DND-41 (cell line): ENCODE measurements at regions not wholly inside any gene's neighbourhood (a gene's known extent, or its start where the extent isn't known, plus 50 kb on each side); places are given as distances from the start of the nearest gene placed in this dataset.

ENCODE experiments used
- CTCF ChIP-seq: IDR thresholded peaks from 2 replicates; pipeline ENCODE4 v1.5.1; 2012; ENCODE audit warnings: borderline replicate concordance, low read length, moderate library complexity, mild to moderate bottlenecking; ENCODE audit not compliant: poor library complexity, severe bottlenecking; ENCODE audit errors: extremely low read depth
- EZH2 ChIP-seq: IDR thresholded peaks from 3 replicates; pipeline ENCODE4 v1.6.1; 2012; ENCODE audit warnings: borderline replicate concordance, low read depth, mild to moderate bottlenecking, moderate library complexity, low read length, inconsistent platforms; ENCODE audit not compliant: severe bottlenecking

DNA sequence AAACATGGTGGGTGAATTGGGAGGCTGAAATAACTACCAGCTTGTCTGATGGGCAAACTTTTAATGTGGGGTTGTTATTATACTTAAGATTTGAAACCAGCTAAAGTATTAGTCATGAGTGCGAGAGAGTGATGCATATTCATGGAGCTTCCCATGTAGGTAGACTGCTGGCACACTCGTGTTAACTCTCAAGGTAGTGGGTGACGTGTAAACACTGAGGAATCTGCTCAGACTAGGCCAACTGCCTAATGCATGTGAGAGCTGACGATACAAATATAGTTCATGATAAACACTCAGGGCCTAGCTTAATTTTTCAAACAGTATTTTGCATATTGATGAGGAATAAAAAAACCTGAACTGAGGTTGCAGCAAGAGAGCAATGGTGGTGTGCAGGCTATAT is 1165.7 kb upstream of the PIK3C3 start:
- TF ChIP-seq CTCF (no peak), EZH2 (no peak)
